ENCODE measurements at regions not wholly inside any gene's neighbourhood (a gene's known extent, or its start where the extent isn't known, plus 50 kb on each side); places are given as distances from the start of the nearest gene placed in this dataset.

- no peak for TF ChIP-seq CTCF (IDR thresholded peaks at IDR 0.05; ENCODE audit: low read depth, low read length)
- H3K4me3 ChIP-seq (ENCODE audit: low read depth, low read length) = no peak overlapping the region
Observed at GRCh38 chr2:236365258-236366048, 101.2 kb upstream of the ASB18 start.

GRCh38 chr2:236366049-236366387 lies 101.8 kb upstream of the ASB18 start:
- no peak overlapping the region for H3K4me3 ChIP-seq (ENCODE audit: low read depth, low read length)
- TF ChIP-seq CTCF (IDR thresholded peaks at IDR 0.05; ENCODE audit: low read depth, low read length) = no peak

- no peak for TF ChIP-seq CTCF (IDR thresholded peaks at IDR 0.05; ENCODE audit: low read depth, low read length)
- no peak overlapping the region for H3K4me3 ChIP-seq (ENCODE audit: low read depth, low read length)
Observed at GRCh38 chr2:236366397-236366796, 102.2 kb upstream of the ASB18 start.

- TF ChIP-seq CTCF (IDR thresholded peaks at IDR 0.05; ENCODE audit: low read depth, low read length) = no peak
- H3K4me3 ChIP-seq (ENCODE audit: low read depth, low read length) = no peak overlapping the region
Observed at GRCh38 chr2:236367506-236368289, 103.5 kb upstream of the ASB18 start.

GRCh38 chr2:236369661-236370062 lies 105.5 kb upstream of the ASB18 start:
- no peak overlapping the region for H3K4me3 ChIP-seq (ENCODE audit: low read depth, low read length)
- TF ChIP-seq CTCF (IDR thresholded peaks at IDR 0.05; ENCODE audit: low read depth, low read length) = no peak

GRCh38 chr2:236370847-236371409 lies 106.7 kb upstream of the ASB18 start:
- no peak for TF ChIP-seq CTCF (IDR thresholded peaks at IDR 0.05; ENCODE audit: low read depth, low read length)
- no peak overlapping the region for H3K4me3 ChIP-seq (ENCODE audit: low read depth, low read length)

GRCh38 chr2:236375973-236376476 lies 111.8 kb upstream of the ASB18 start:
- TF ChIP-seq CTCF (IDR thresholded peaks at IDR 0.05; ENCODE audit: low read depth, low read length) = no peak

More at GRCh38 chr2:236375973-236376476, 111.8 kb upstream of the ASB18 start:
- H3K4me3 ChIP-seq (ENCODE audit: low read depth, low read length) = no peak overlapping the region

Measured in WI38 (cell line).